ENCODE measurements at regions not wholly inside any gene's neighbourhood (a gene's known extent, or its start where the extent isn't known, plus 50 kb on each side); places are given as distances from the start of the nearest gene placed in this dataset.
"Not testable (repeated sequence)": the region's sequence is repeated elsewhere in the genome, so short reads cannot be mapped to it uniquely, and the experiment has no call there.

- DNase-seq (ENCODE audit: extremely low read depth, low read depth), result no peak
Measured at GRCh38 chr1:119251751-119252150, 111.3 kb upstream of the WARS2 start.

DNA sequence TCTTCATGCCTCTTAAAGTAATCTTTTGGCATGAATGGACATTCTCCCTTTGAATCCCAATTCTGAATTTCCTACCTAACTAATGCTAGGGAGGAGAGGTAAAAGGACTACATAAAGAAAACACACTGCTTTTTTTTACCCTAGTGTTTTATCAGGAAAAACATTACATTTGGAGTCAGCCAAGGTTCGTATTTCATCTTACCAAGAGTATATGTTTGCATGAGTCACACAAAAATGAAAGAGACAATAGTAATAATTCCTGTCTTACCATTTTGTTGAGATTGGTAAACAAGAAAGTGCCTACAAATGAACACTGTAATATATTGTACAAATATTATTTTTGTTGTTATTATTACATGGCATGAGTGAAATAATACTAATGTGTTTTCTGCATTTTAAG lies 112.9 kb upstream of the WARS2 start:
- no peak for DNase-seq (ENCODE audit: extremely low read depth, low read depth)

GRCh38 chr1:119254067-119254720 lies 113.7 kb upstream of the WARS2 start:
- DNase-seq (ENCODE audit: extremely low read depth, low read depth), result no peak

DNA sequence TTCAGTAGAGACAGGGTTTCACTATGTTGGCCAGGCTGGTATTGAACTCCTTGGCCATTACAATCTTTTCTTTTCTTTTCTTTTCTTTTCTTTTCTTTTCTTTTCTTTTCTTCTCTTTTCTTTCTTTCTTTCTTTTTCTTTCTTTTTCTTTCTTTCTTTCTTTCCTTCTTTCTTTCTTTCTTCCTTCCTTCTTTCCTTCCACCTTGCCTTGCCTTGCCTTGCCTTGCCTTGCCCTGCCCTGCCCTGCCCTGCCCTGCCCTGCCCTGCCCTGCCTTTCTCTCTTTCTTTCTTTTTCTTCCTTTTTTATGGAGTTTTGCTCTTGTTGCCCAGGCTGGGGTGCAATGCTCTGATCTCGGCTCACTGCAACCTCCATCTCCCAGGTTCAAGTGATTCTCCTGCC lies 112.5 kb upstream of the HAO2 start:
- DNase-seq (ENCODE audit: extremely low read depth, low read depth), result not testable (repeated sequence)

- no peak for DNase-seq (ENCODE audit: extremely low read depth, low read depth)
Measured at GRCh38 chr1:119260506-119260905, 108.1 kb upstream of the HAO2 start.

- DNase-seq (ENCODE audit: extremely low read depth, low read depth), result no peak
Measured at GRCh38 chr1:119266386-119266785, 102.2 kb upstream of the HAO2 start.

GRCh38 chr1:119266858-119267257 lies 101.7 kb upstream of the HAO2 start:
- DNase-seq (ENCODE audit: extremely low read depth, low read depth), result no peak

DNA sequence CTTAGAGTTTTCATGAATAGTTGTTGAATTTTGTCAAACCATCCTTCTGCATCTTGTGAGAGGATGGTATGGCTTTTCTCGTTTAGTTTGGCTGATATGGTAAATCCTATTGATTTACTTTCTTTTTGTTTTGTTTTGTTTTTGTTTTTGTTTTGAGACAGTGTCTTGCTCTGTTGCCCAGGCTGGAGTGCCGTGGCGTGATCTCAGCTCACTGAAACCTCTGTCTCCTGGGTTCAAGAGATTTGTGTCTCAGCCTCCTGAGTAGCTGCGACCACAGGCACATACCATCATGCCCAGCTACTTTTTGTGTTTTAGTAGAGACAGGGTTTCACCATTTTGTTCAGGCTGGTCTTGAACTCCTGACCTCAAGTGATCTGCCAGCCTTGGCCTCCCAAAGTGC lies 101.3 kb upstream of the HAO2 start:
- DNase-seq (ENCODE audit: extremely low read depth, low read depth), result not testable (repeated sequence)

GRCh38 chr1:119268879-119269278 lies 99.7 kb upstream of the HAO2 start:
- no peak for DNase-seq (ENCODE audit: extremely low read depth, low read depth)

- DNase-seq (ENCODE audit: extremely low read depth, low read depth), result peak; percentile 35
Measured at GRCh38 chr1:119275145-119276134, 93.1 kb upstream of the HAO2 start.

- DNase-seq (ENCODE audit: extremely low read depth, low read depth), result no peak
Measured at GRCh38 chr1:119276558-119276957, 92.0 kb upstream of the HAO2 start.

DNA sequence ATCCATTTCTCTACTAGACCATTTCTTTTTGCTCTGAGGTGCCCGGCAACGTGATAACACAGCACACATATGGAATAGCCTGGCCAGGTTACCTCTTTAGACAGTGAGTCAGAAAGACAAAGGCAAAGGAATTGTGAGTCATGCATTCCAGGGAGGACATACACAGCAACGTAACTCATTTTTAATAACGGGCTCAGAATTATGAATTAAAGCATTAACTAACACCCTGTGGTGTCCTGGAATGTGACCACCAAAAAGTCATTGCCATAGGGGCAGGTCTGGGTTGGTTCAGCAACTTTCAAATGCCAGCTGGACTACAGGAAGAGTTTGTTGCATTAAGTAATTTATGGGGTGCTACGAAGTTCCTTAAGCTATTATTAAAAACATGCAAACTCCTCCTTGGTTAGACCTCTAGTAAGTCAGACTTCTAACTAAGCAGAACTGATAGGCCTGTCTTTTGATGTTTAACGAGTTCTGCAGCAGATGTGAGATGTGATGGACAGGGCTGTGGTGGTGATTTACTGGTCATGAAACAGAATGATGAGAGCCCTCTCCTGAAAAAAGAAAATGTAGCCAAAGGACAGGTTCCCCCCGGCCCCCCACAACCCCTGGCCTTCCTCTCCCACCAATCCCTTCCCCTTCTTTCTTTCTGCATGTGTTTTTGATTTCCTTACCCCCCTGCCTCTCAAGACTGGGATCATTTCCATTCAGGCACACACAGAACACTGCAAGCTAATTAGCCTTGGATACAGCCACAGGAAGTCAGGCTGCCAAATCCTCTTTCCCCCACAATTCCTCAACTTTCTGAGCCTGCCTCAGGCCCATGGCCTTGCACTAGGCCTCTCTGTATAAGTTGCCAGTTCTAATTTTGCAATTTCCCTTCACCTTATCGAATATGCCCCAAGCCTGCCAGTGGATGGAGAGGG lies 88.9 kb upstream of the HAO2 start:
- DNase-seq (ENCODE audit: extremely low read depth, low read depth), result peak; percentile 8

DNA sequence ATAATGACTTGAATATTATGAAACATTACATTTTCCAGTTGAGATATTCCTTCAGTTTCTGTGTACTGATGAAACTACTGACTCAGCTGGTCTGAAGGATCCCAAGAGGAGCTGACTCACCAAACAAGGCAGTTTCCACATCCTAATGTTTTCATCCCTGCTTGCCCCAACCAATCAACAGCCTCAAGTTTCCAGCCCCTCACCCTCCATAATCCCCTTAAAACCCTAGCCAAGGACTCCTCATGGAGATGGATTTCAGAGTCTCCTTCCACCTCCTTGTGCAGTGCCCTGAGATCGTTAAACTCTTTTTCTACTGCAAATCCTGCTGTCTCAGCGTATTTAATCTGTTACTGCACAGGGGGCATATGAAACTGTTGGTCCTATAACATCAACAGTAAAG lies 83.1 kb upstream of the HAO2 start:
- DNase-seq (ENCODE audit: extremely low read depth, low read depth), result no peak

DNA sequence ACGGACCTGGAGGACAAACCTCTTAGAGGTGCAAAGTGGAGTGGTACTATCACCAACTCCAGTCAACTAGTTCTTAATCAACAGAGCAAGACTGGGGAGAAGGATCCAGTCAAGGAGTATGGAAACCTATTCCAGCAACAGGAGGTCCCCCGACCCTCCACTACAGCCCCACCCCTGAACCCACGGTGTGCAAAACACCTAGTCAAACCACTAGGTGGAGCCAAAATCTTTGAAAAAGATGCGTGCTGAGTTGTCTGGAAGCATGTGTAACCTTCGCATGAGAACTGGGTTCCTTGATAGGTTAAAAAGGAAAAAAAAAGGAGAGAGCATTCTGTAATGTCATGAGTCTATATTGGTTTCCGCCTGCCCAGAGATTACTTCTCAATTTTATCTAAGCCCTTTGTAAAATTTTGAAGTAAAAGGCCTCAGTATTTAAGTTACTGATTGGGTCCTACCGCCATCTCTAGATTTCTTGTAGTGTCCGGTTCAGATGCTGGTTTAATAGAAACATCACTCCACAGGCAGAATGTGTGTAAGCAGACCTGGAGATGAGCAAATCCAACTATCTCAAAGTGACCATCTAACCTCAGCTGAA lies 81.9 kb upstream of the HAO2 start:
- DNase-seq (ENCODE audit: extremely low read depth, low read depth), result peak; percentile 5

- no peak for DNase-seq (ENCODE audit: extremely low read depth, low read depth)
Measured at GRCh38 chr1:119288751-119289150, 79.8 kb upstream of the HAO2 start.

GRCh38 chr1:119290297-119290696 lies 78.3 kb upstream of the HAO2 start:
- DNase-seq (ENCODE audit: extremely low read depth, low read depth), result no peak

- DNase-seq (ENCODE audit: extremely low read depth, low read depth), result no peak
Measured at GRCh38 chr1:119291611-119292206, 76.9 kb upstream of the HAO2 start.

- no peak for DNase-seq (ENCODE audit: extremely low read depth, low read depth)
Measured at GRCh38 chr1:119293797-119294196, 74.8 kb upstream of the HAO2 start.

- DNase-seq (ENCODE audit: extremely low read depth, low read depth), result no peak
Measured at GRCh38 chr1:119294199-119294598, 74.4 kb upstream of the HAO2 start.

DNA sequence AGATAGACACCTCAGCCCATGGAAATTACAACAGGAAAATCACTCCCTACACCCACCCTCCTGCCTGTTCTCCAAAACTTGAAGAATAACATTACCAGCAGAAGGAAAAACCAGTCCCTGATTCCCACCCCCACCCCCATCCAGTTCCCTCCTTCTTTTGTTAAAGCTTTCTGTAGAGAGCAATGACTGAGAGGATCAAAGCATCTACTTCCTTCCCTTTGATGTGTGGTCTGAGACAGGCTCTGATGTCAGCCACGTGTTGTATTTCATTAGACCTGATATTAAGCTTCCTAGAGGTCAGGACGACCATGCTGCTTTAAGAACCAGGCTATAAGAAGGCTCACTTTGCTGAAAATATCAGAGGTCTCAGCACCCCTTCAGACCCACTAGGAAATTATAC lies 73.9 kb upstream of the HAO2 start:
- DNase-seq (ENCODE audit: extremely low read depth, low read depth), result no peak

Measured in NCI-H460 (cell line).